CD14-positive monocyte (primary cell): ENCODE measurements at regions not wholly inside any gene's neighbourhood (a gene's known extent, or its start where the extent isn't known, plus 50 kb on each side); places are given as distances from the start of the nearest gene placed in this dataset.

ENCODE experiments used
- DNase-seq, 3 donors: peaks; one replicate each; pipeline ENCODE4 v3.0.0-alpha.2; 2011 to 2022
- H2AFZ ChIP-seq: 2 replicates; pipeline ENCODE4 v1.6.0; 2012; ENCODE audit warnings: mild to moderate bottlenecking, low read depth, low read length, inconsistent platforms; ENCODE audit not compliant: insufficient read depth, poor library complexity, severe bottlenecking
- H3K27ac ChIP-seq, 2 donors: 1 replicate in 1 of 2; 2 replicates in 1 of 2; pipeline ENCODE4 v1.5.1; 2012 to 2013; ENCODE audit warnings: low read length in 2 of 2, control low read depth in 1 of 2, inconsistent platforms in 1 of 2, low read depth in 1 of 2, mild to moderate bottlenecking in 1 of 2
- H3K27me3 ChIP-seq, 2 donors: one replicate each; pipeline versions ENCODE4 v1.6.0 to v1.6.1; 2011 to 2013; ENCODE audit warnings: low read length in 2 of 2; ENCODE audit not compliant: control insufficient read depth in 2 of 2, insufficient read depth in 2 of 2
- H3K36me3 ChIP-seq, 2 donors: replicated peaks in 1 of 2; 1 replicate in 1 of 2; 2 replicates in 1 of 2; pipeline versions ENCODE4 v1.5.1 to v1.6.1; 2012 to 2013; ENCODE audit warnings: low read length in 2 of 2, control low read depth in 1 of 2, inconsistent platforms in 1 of 2, mild to moderate bottlenecking in 1 of 2; ENCODE audit not compliant: insufficient read depth in 2 of 2, control insufficient read depth in 1 of 2
- H3K4me1 ChIP-seq, 2 donors: 1 replicate in 1 of 2; 2 replicates in 1 of 2; pipeline versions ENCODE4 v1.5.1 to v1.6.1; 2012 to 2013; ENCODE audit warnings: low read length in 2 of 2, control low read depth in 1 of 2, inconsistent platforms in 1 of 2, mild to moderate bottlenecking in 1 of 2, moderate library complexity in 1 of 2; ENCODE audit not compliant: insufficient read depth in 2 of 2, control insufficient read depth in 1 of 2
- H3K4me2 ChIP-seq: replicated peaks from 2 replicates; pipeline ENCODE3; 2012; ENCODE audit warnings: low read length, moderate library complexity, mild to moderate bottlenecking; ENCODE audit not compliant: poor library complexity, severe bottlenecking; ENCODE audit errors: extremely low read depth
- H3K4me3 ChIP-seq, 3 experiments: fragments of 200-600 bp in 1 of 3; sonication (generic) in 1 of 3; replicated peaks in 1 of 3; 1 replicate in 2 of 3; 2 replicates in 1 of 3; pipeline ENCODE4 v1.5.1; 2011 to 2013; ENCODE audit warnings: low read length in 3 of 3, mild to moderate bottlenecking in 3 of 3, control low read depth in 2 of 3, low read depth in 2 of 3, inconsistent platforms in 1 of 3, moderate library complexity in 1 of 3
- H3K79me2 ChIP-seq: 2 replicates; pipeline ENCODE4 v1.6.0; 2012; ENCODE audit warnings: mild to moderate bottlenecking, control low read depth, inconsistent platforms, low read length, moderate library complexity; ENCODE audit not compliant: insufficient read depth
- H3K9ac ChIP-seq: 2 replicates; pipeline ENCODE4 v1.6.0; 2017; ENCODE audit warnings: low read length, mild to moderate bottlenecking; ENCODE audit not compliant: insufficient read depth, poor library complexity, severe bottlenecking
- H3K9me3 ChIP-seq, 2 donors: replicated peaks in 1 of 2; 1 replicate in 1 of 2; 2 replicates in 1 of 2; pipeline versions ENCODE4 v1.5.1 to v1.6.1; 2012 to 2013; ENCODE audit warnings: low read length in 2 of 2, control low read depth in 1 of 2; ENCODE audit not compliant: control insufficient read depth in 1 of 2, insufficient read depth in 1 of 2
- H4K20me1 ChIP-seq: 2 replicates; pipeline ENCODE4 v1.6.0; 2012; ENCODE audit warnings: mild to moderate bottlenecking, low read length, control low read depth, moderate library complexity; ENCODE audit not compliant: insufficient read depth
- H3K27ac Mint-ChIP-seq, 7 donors: one replicate each; pipeline ENCODE4 v1.8.0; 2020; ENCODE audit warnings: mild to moderate bottlenecking in 7 of 7, mixed read lengths in 7 of 7, moderate library complexity in 6 of 7, inconsistent platforms in 2 of 7
- H3K27me3 Mint-ChIP-seq, 3 donors: one replicate each; pipeline ENCODE4 v1.8.0; 2021 to 2022; ENCODE audit warnings: low read depth in 3 of 3, mild to moderate bottlenecking in 3 of 3, mixed read lengths in 3 of 3, moderate library complexity in 3 of 3, inconsistent platforms in 1 of 3
- H3K36me3 Mint-ChIP-seq, 2 donors: one replicate each; pipeline ENCODE4 v1.8.0; 2020; ENCODE audit warnings: mixed read lengths in 2 of 2, inconsistent platforms in 1 of 2, mild to moderate bottlenecking in 1 of 2
- H3K4me1 Mint-ChIP-seq: one replicate; pipeline ENCODE4 v1.8.0; 2020; ENCODE audit warnings: mild to moderate bottlenecking, mixed read lengths
- H3K4me3 Mint-ChIP-seq, 2 donors: one replicate each; pipeline ENCODE4 v1.8.0; 2020; ENCODE audit warnings: mild to moderate bottlenecking in 2 of 2, mixed read lengths in 2 of 2, moderate library complexity in 1 of 2
- H3K9me3 Mint-ChIP-seq, 7 donors: one replicate each; pipeline ENCODE4 v1.8.0; 2020 to 2022; ENCODE audit warnings: mixed read lengths in 7 of 7, mild to moderate bottlenecking in 6 of 7, moderate library complexity in 6 of 7, inconsistent platforms in 2 of 7
- CTCF ChIP-seq: fragments of 200-600 bp; IDR thresholded peaks from one replicate; pipeline ENCODE4 v1.8.0; 2022; ENCODE audit warnings: antibody characterized with exemption, mild to moderate bottlenecking
- WGBS: methylation state at CpG from one replicate; pipeline ENCODE4 v1.1.5; 2013; ENCODE audit warnings: missing lambda C conversion rate; ENCODE audit not compliant: insufficient coverage; 5-methylcytosine and 5-hydroxymethylcytosine counted together
- intact Hi-C, 2 donors: fragments of 100-400 bp; cut with micrococcal nuclease; formaldehyde crosslinking; loops; one replicate each; pipeline versions ENCODE4 v1.15.0 to v1.15.1; 2023

- Mint-ChIP-seq H3K36me3 (no peaks in the 10 kb centered on the region), H3K4me1 (no peaks in the 10 kb centered on the region), H3K9me3 (peaks cover 0 to 9% (median 3%) of the 10 kb centered on the region in 7 donors), H3K27me3 (peaks cover 0 to 2% (median 2%) of the 10 kb centered on the region in 3 donors), H3K4me3 (no peak overlapping the region), H3K27ac (no peak overlapping the region)
- TF ChIP-seq CTCF: no peak
- no peak overlapping the region for H3K4me2 ChIP-seq
- H3K9ac ChIP-seq: no peak overlapping the region
- H3K79me2 ChIP-seq: no peaks in the 10 kb centered on the region
- peaks cover 0 to 5% of the 10 kb centered on the region in 2 donors for H3K9me3 ChIP-seq
- no peak overlapping the region for H3K27ac ChIP-seq
- H4K20me1 ChIP-seq: no peaks in the 10 kb centered on the region
- H3K4me3 ChIP-seq: no peak overlapping the region
- no peaks in the 10 kb centered on the region for H3K36me3 ChIP-seq
- WGBS: no CpG with 5 or more reads among the region's 2 CpGs
- no peaks in the 10 kb centered on the region for H3K4me1 ChIP-seq
- DNase-seq: no peak
- H2AFZ ChIP-seq: no peak overlapping the region
- intact Hi-C loops: no loop called here
- H3K27me3 ChIP-seq: no peaks in the 10 kb centered on the region
These were observed 304.2 kb downstream of the DNAH5 start for GRCh38 chr5:13640270-13640669.

GRCh38 chr5:13632676-13633075 is 311.8 kb downstream of the DNAH5 start:
- Mint-ChIP-seq H3K36me3 (no peaks in the 10 kb centered on the region), H3K27me3 (no peaks in the 10 kb centered on the region), H3K27ac (no peak overlapping the region), H3K4me1 (no peaks in the 10 kb centered on the region), H3K9me3 (peaks cover 0 to 9% (median 2%) of the 10 kb centered on the region in 7 donors), H3K4me3 (no peak overlapping the region)
- no peaks in the 10 kb centered on the region for H3K79me2 ChIP-seq
- no peaks in the 10 kb centered on the region for H3K27me3 ChIP-seq
- no peak overlapping the region for H3K4me3 ChIP-seq
- no peak overlapping the region for H3K27ac ChIP-seq
- TF ChIP-seq CTCF: no peak
- WGBS: 60% methylated on average over 1 of the region's 1 CpG
- H4K20me1 ChIP-seq: no peaks in the 10 kb centered on the region
- no peak overlapping the region for H3K9ac ChIP-seq
- peaks cover 0 to under 1% of the 10 kb centered on the region in 2 donors for H3K9me3 ChIP-seq
- intact Hi-C loops: no loop called here
- no peaks in the 10 kb centered on the region for H3K36me3 ChIP-seq
- no peak overlapping the region for H3K4me2 ChIP-seq
- DNase-seq: no peak
- H2AFZ ChIP-seq: no peak overlapping the region
- H3K4me1 ChIP-seq: no peaks in the 10 kb centered on the region
